ENCODE measurements at regions not wholly inside any gene's neighbourhood (a gene's known extent, or its start where the extent isn't known, plus 50 kb on each side); places are given as distances from the start of the nearest gene placed in this dataset.

GRCh38 chr9:120307599-120307998 is 272.4 kb downstream of the CDK5RAP2 start:
- no peak for TF ChIP-seq YY1 (IDR thresholded peaks at IDR 0.05; ENCODE audit: extremely low read depth, insufficient replicate concordance, low read depth, low read length)
- no peak for TF ChIP-seq POLR2AphosphoS5 (IDR thresholded peaks at IDR 0.05; ENCODE audit: low read depth, low read length)
- TF ChIP-seq, protein P1, sequence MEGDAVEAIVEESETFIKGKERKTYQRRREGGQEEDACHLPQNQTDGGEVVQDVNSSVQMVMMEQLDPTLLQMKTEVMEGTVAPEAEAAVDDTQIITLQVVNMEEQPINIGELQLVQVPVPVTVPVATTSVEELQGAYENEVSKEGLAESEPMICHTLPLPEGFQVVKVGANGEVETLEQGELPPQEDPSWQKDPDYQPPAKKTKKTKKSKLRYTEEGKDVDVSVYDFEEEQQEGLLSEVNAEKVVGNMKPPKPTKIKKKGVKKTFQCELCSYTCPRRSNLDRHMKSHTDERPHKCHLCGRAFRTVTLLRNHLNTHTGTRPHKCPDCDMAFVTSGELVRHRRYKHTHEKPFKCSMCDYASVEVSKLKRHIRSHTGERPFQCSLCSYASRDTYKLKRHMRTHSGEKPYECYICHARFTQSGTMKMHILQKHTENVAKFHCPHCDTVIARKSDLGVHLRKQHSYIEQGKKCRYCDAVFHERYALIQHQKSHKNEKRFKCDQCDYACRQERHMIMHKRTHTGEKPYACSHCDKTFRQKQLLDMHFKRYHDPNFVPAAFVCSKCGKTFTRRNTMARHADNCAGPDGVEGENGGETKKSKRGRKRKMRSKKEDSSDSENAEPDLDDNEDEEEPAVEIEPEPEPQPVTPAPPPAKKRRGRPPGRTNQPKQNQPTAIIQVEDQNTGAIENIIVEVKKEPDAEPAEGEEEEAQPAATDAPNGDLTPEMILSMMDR (IDR thresholded peaks at IDR 0.05 in 2 of 3, conservative IDR thresholded peaks at IDR 0.05 in 1 of 3; ENCODE audit: borderline replicate concordance in 1 of 3, insufficient read depth in 1 of 3, low read depth in 2 of 3, low read length in 2 of 3), result no peak
- no peak for TF ChIP-seq ELF1 (IDR thresholded peaks at IDR 0.05; ENCODE audit: borderline replicate concordance, low read depth)
- no peak for TF ChIP-seq POLR2A (IDR thresholded peaks at IDR 0.05; ENCODE audit: borderline replicate concordance, extremely low read depth, insufficient read depth, insufficient read length)
- no peak for TF ChIP-seq ZFX (IDR thresholded peaks at IDR 0.05)
- no peak for TF ChIP-seq JUND (IDR thresholded peaks at IDR 0.05)
- no peak for TF ChIP-seq EZH2 (IDR thresholded peaks at IDR 0.05)
- TF ChIP-seq, protein P2, sequence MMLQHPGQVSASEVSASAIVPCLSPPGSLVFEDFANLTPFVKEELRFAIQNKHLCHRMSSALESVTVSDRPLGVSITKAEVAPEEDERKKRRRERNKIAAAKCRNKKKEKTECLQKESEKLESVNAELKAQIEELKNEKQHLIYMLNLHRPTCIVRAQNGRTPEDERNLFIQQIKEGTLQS (IDR thresholded peaks at IDR 0.05), result no peak
- no peak for TF ChIP-seq CEBPB (IDR thresholded peaks at IDR 0.05; ENCODE audit: low read depth)
- TF ChIP-seq ZNF274 (IDR thresholded peaks at IDR 0.05; ENCODE audit: low read depth, low read length), result no peak
- TF ChIP-seq, protein P3, sequence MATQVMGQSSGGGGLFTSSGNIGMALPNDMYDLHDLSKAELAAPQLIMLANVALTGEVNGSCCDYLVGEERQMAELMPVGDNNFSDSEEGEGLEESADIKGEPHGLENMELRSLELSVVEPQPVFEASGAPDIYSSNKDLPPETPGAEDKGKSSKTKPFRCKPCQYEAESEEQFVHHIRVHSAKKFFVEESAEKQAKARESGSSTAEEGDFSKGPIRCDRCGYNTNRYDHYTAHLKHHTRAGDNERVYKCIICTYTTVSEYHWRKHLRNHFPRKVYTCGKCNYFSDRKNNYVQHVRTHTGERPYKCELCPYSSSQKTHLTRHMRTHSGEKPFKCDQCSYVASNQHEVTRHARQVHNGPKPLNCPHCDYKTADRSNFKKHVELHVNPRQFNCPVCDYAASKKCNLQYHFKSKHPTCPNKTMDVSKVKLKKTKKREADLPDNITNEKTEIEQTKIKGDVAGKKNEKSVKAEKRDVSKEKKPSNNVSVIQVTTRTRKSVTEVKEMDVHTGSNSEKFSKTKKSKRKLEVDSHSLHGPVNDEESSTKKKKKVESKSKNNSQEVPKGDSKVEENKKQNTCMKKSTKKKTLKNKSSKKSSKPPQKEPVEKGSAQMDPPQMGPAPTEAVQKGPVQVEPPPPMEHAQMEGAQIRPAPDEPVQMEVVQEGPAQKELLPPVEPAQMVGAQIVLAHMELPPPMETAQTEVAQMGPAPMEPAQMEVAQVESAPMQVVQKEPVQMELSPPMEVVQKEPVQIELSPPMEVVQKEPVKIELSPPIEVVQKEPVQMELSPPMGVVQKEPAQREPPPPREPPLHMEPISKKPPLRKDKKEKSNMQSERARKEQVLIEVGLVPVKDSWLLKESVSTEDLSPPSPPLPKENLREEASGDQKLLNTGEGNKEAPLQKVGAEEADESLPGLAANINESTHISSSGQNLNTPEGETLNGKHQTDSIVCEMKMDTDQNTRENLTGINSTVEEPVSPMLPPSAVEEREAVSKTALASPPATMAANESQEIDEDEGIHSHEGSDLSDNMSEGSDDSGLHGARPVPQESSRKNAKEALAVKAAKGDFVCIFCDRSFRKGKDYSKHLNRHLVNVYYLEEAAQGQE (IDR thresholded peaks at IDR 0.05; ENCODE audit: low read depth), result no peak

Data from HCT116 (cell line).